MCF 10A (cell line): ENCODE measurements at regions not wholly inside any gene's neighbourhood (a gene's known extent, or its start where the extent isn't known, plus 50 kb on each side); places are given as distances from the start of the nearest gene placed in this dataset.
A peak's percentile ranks its signal among the peaks of the same experiment; 100 is the strongest.

Experiments
- BruUV-seq: library from RNA; stranded (reverse); fragments of 400-500 nt; replicated peaks from 2 replicates; lab custom pipeline; 2021; lab: Mats Ljungman, UMichigan
- CTCF ChIA-PET: fragments of 300-600 bp; sonication (Branson Sonifier 250); formaldehyde crosslinking; extraction: SDS; loops from one replicate; lab custom pipeline; 2021; ENCODE audit warnings: antibody characterized with exemption, inconsistent platforms; lab: Yijun Ruan, JAX
- POLR2A ChIA-PET: fragments of 300-600, 350-650 bp; sonication (Branson Sonifier 250); formaldehyde crosslinking; extraction: SDS; loops from one replicate; lab custom pipeline; 2020; ENCODE audit warnings: antibody characterized with exemption, inconsistent platforms; lab: Yijun Ruan, JAX
- DNase-seq: peaks from one replicate; pipeline ENCODE4 v3.0.0-alpha.2; 2018; ENCODE audit not compliant: unreplicated experiment
- H3K27ac Mint-ChIP-seq: one replicate; pipeline ENCODE4 v1.8.0; 2022; ENCODE audit warnings: mild to moderate bottlenecking, low read depth, mixed read lengths; ENCODE audit not compliant: unreplicated experiment
- H3K27me3 Mint-ChIP-seq: one replicate; pipeline ENCODE4 v1.8.0; 2022; ENCODE audit warnings: mixed read lengths; ENCODE audit not compliant: insufficient read depth, unreplicated experiment
- H3K36me3 Mint-ChIP-seq: one replicate; pipeline ENCODE4 v1.8.0; 2022; ENCODE audit warnings: mild to moderate bottlenecking, moderate library complexity, mixed read lengths; ENCODE audit not compliant: insufficient read depth, unreplicated experiment
- H3K4me1 Mint-ChIP-seq: one replicate; pipeline ENCODE4 v1.8.0; 2022; ENCODE audit warnings: mixed read lengths; ENCODE audit not compliant: insufficient read depth, unreplicated experiment
- H3K4me3 Mint-ChIP-seq: one replicate; pipeline ENCODE4 v1.8.0; 2022; ENCODE audit warnings: mild to moderate bottlenecking, moderate library complexity, mixed read lengths; ENCODE audit not compliant: unreplicated experiment
- H3K9me3 Mint-ChIP-seq: one replicate; pipeline ENCODE4 v1.8.0; 2022; ENCODE audit warnings: mixed read lengths; ENCODE audit not compliant: unreplicated experiment
- CTCF ChIP-seq: fragments of 200-600 bp; IDR thresholded peaks from one replicate; pipeline ENCODE4 v1.8.0; 2022; ENCODE audit warnings: antibody characterized with exemption, mild to moderate bottlenecking; ENCODE audit not compliant: unreplicated experiment
- intact Hi-C: fragments of 100-400 bp; cut with micrococcal nuclease; formaldehyde crosslinking; loops from 2 replicates; pipeline ENCODE4 v1.14.1; 2022

- BruUV-seq, result no TSS peak
- no peak overlapping the region for H3K4me3 Mint-ChIP-seq
- POLR2A ChIA-PET, result no interaction called here
- peak overlapping the region; percentile 47 for H3K27ac Mint-ChIP-seq
- H3K27me3 Mint-ChIP-seq, result no peaks in the 10 kb centered on the region
- intact Hi-C loops, result no loop called here
- H3K9me3 Mint-ChIP-seq, result peaks cover 8% of the 10 kb centered on the region
- peaks cover 5% of the 10 kb centered on the region for H3K36me3 Mint-ChIP-seq
- CTCF ChIA-PET, result interaction anchor here (1.1 to 4.6 kb wide), 2 partner anchors 9 to 11 kb away, joined by 3 to 26 read pairs; no protein-coding TSS in a partner anchor
- peaks cover 19% of the 10 kb centered on the region for H3K4me1 Mint-ChIP-seq
- DNase-seq, result no peak
- TF ChIP-seq CTCF, result no peak
Measured at GRCh38 chr2:157184161-157184895, 73.2 kb upstream of the GALNT5 start.

- CTCF ChIA-PET, result no interaction called here
- intact Hi-C loops, result no loop called here
- Mint-ChIP-seq H3K4me3 (no peak overlapping the region), H3K27me3 (no peaks in the 10 kb centered on the region), H3K4me1 (peaks cover 19% of the 10 kb centered on the region), H3K27ac (no peak overlapping the region), H3K9me3 (peaks cover 8% of the 10 kb centered on the region), H3K36me3 (peaks cover 5% of the 10 kb centered on the region)
- BruUV-seq, result no TSS peak
- POLR2A ChIA-PET, result no interaction called here
- no peak for DNase-seq
- TF ChIP-seq CTCF, result no peak
Measured at GRCh38 chr2:157185476-157186227, 71.9 kb upstream of the GALNT5 start.

GRCh38 chr2:157190151-157190550 is 67.4 kb upstream of the GALNT5 start:
- H3K4me1 Mint-ChIP-seq, result peaks cover 16% of the 10 kb centered on the region
- CTCF ChIA-PET, result no interaction called here
- DNase-seq, result no peak
- intact Hi-C loops, result no loop called here
- no peaks in the 10 kb centered on the region for H3K36me3 Mint-ChIP-seq
- no peak overlapping the region for H3K4me3 Mint-ChIP-seq
- no TSS peak for BruUV-seq
- no peak for TF ChIP-seq CTCF
- H3K9me3 Mint-ChIP-seq, result no peaks in the 10 kb centered on the region
- H3K27ac Mint-ChIP-seq, result no peak overlapping the region
- no peaks in the 10 kb centered on the region for H3K27me3 Mint-ChIP-seq
- POLR2A ChIA-PET, result no interaction called here

GRCh38 chr2:157191186-157191585 is 66.3 kb upstream of the GALNT5 start:
- Mint-ChIP-seq H3K27ac (no peak overlapping the region), H3K9me3 (no peaks in the 10 kb centered on the region), H3K4me3 (no peak overlapping the region), H3K4me1 (peaks cover 12% of the 10 kb centered on the region), H3K36me3 (no peaks in the 10 kb centered on the region), H3K27me3 (no peaks in the 10 kb centered on the region)
- TF ChIP-seq CTCF, result no peak
- intact Hi-C loops, result no loop called here
- POLR2A ChIA-PET, result no interaction called here
- BruUV-seq, result no TSS peak
- CTCF ChIA-PET, result interaction anchor here (1.0 to 1.1 kb wide), 3 partner anchors 1810 to 1823 kb away, joined by 3 to 7 read pairs (median 4); no protein-coding TSS in a partner anchor
- DNase-seq, result no peak
